ENCODE measurements at regions not wholly inside any gene's neighbourhood (a gene's known extent, or its start where the extent isn't known, plus 50 kb on each side); places are given as distances from the start of the nearest gene placed in this dataset.

- TF ChIP-seq CTCF (IDR thresholded peaks at IDR 0.05) (no peak), EP300 (IDR thresholded peaks at IDR 0.05) (no peak), POLR2AphosphoS5 (IDR thresholded peaks at IDR 0.05) (no peak), POLR2A (IDR thresholded peaks at IDR 0.05) (no peak)
Measured at GRCh38 chr12:113537751-113538087, 66.0 kb upstream of the LHX5 start.

GRCh38 chr12:113537046-113537750, 65.5 kb upstream of the LHX5 start:
- no peak for TF ChIP-seq CTCF (IDR thresholded peaks at IDR 0.05)
- TF ChIP-seq POLR2AphosphoS5 (IDR thresholded peaks at IDR 0.05): no peak
- no peak for TF ChIP-seq EP300 (IDR thresholded peaks at IDR 0.05)
- TF ChIP-seq POLR2A (IDR thresholded peaks at IDR 0.05): no peak
- WGBS: 58% methylated on average over 11 of the region's 11 CpGs

More at GRCh38 chr12:113537751-113538087, 66.0 kb upstream of the LHX5 start:
- H3K27ac ChIP-seq: no peak overlapping the region
- 65% methylated on average over 6 of the region's 6 CpGs for WGBS
- peaks cover 47% of the 10 kb centered on the region for H3K27me3 ChIP-seq
- peaks cover 11% of the 10 kb centered on the region for H3K9me3 ChIP-seq
- no peak overlapping the region for H3K4me3 ChIP-seq
- no peaks in the 10 kb centered on the region for H3K4me1 ChIP-seq
- no peaks in the 10 kb centered on the region for H3K36me3 ChIP-seq
- DNase-seq (ENCODE audit: low spot score in 2 of 2): no peak

GRCh38 chr12:113535100-113535499, 63.4 kb upstream of the LHX5 start:
- H3K4me3 ChIP-seq: no peak overlapping the region
- H3K27ac ChIP-seq: no peak overlapping the region
- no peak for DNase-seq (ENCODE audit: low spot score in 2 of 2)
- peaks cover 40% of the 10 kb centered on the region for H3K27me3 ChIP-seq
- no peaks in the 10 kb centered on the region for H3K36me3 ChIP-seq
- no peaks in the 10 kb centered on the region for H3K4me1 ChIP-seq
- peaks cover 7% of the 10 kb centered on the region for H3K9me3 ChIP-seq
- no peak for TF ChIP-seq POLR2A (IDR thresholded peaks at IDR 0.05)
- no peak for TF ChIP-seq POLR2AphosphoS5 (IDR thresholded peaks at IDR 0.05)
- TF ChIP-seq CTCF (IDR thresholded peaks at IDR 0.05): no peak
- TF ChIP-seq EP300 (IDR thresholded peaks at IDR 0.05): no peak
- 91% methylated on average over 5 of the region's 5 CpGs for WGBS

More at GRCh38 chr12:113537046-113537750, 65.5 kb upstream of the LHX5 start:
- H3K4me1 ChIP-seq: no peaks in the 10 kb centered on the region
- H3K9me3 ChIP-seq: peaks cover 11% of the 10 kb centered on the region
- no peak overlapping the region for H3K27ac ChIP-seq
- peaks cover 46% of the 10 kb centered on the region for H3K27me3 ChIP-seq
- no peak overlapping the region for H3K4me3 ChIP-seq
- DNase-seq (ENCODE audit: low spot score in 2 of 2): no peak
- H3K36me3 ChIP-seq: no peaks in the 10 kb centered on the region

GRCh38 chr12:113534555-113534954, 62.9 kb upstream of the LHX5 start:
- H3K9me3 ChIP-seq: peaks cover 7% of the 10 kb centered on the region
- H3K4me3 ChIP-seq: no peak overlapping the region
- WGBS: 81% methylated on average over 6 of the region's 6 CpGs
- peaks cover 39% of the 10 kb centered on the region for H3K27me3 ChIP-seq
- no peaks in the 10 kb centered on the region for H3K4me1 ChIP-seq
- TF ChIP-seq EP300 (IDR thresholded peaks at IDR 0.05) (no peak), CTCF (IDR thresholded peaks at IDR 0.05) (no peak), POLR2A (IDR thresholded peaks at IDR 0.05) (no peak), POLR2AphosphoS5 (IDR thresholded peaks at IDR 0.05) (no peak)
- no peak for DNase-seq (ENCODE audit: low spot score in 2 of 2)
- H3K36me3 ChIP-seq: no peaks in the 10 kb centered on the region
- H3K27ac ChIP-seq: no peak overlapping the region

GRCh38 chr12:113533842-113534375, 62.2 kb upstream of the LHX5 start:
- TF ChIP-seq CTCF (IDR thresholded peaks at IDR 0.05): no peak
- TF ChIP-seq POLR2AphosphoS5 (IDR thresholded peaks at IDR 0.05): no peak
- TF ChIP-seq POLR2A (IDR thresholded peaks at IDR 0.05): no peak
- TF ChIP-seq EP300 (IDR thresholded peaks at IDR 0.05): no peak
- DNase-seq (ENCODE audit: low spot score in 2 of 2): no peak
- Histone ChIP-seq H3K27me3 (peaks cover 41% of the 10 kb centered on the region), H3K9me3 (peaks cover 2% of the 10 kb centered on the region), H3K4me3 (no peak overlapping the region), H3K4me1 (no peaks in the 10 kb centered on the region), H3K36me3 (no peaks in the 10 kb centered on the region), H3K27ac (no peak overlapping the region)
- WGBS: 57% methylated on average over 7 of the region's 7 CpGs
